ENCODE measurements at regions not wholly inside any gene's neighbourhood (a gene's known extent, or its start where the extent isn't known, plus 50 kb on each side); places are given as distances from the start of the nearest gene placed in this dataset.
"Not testable (repeated sequence)": the region's sequence is repeated elsewhere in the genome, so short reads cannot be mapped to it uniquely, and the experiment has no call there.

GRCh38 chr9:126057121-126057825, 269.4 kb upstream of the MVB12B start:
- no peak for DNase-seq

- no peak for DNase-seq
Observed at GRCh38 chr9:126058011-126058531, 268.6 kb upstream of the MVB12B start.

GRCh38 chr9:126058591-126058990, 268.0 kb upstream of the MVB12B start:
- DNase-seq = no peak

- no peak for DNase-seq
Observed at GRCh38 chr9:126061575-126061974, 265.1 kb upstream of the MVB12B start.

GRCh38 chr9:126062158-126062886, 264.3 kb upstream of the MVB12B start:
- no peak for DNase-seq

- DNase-seq = no peak
Observed at GRCh38 chr9:126063326-126063725, 263.3 kb upstream of the MVB12B start.

- no peak for DNase-seq
Observed at GRCh38 chr9:126066131-126066530, 260.5 kb upstream of the MVB12B start.

GRCh38 chr9:126067031-126067734, 259.4 kb upstream of the MVB12B start:
- DNase-seq = no peak

- DNase-seq = no peak
Observed at GRCh38 chr9:126068534-126069230, 257.9 kb upstream of the MVB12B start.

GRCh38 chr9:126069400-126069955, 257.2 kb upstream of the MVB12B start:
- peak; percentile 15 for DNase-seq

- DNase-seq = no peak
Observed at GRCh38 chr9:126070058-126070655, 256.5 kb upstream of the MVB12B start.

- no peak for DNase-seq
Observed at GRCh38 chr9:126071076-126071750, 255.4 kb upstream of the MVB12B start.

- not testable (repeated sequence) for DNase-seq
Observed at GRCh38 chr9:126077656-126078055, 249.0 kb upstream of the MVB12B start.

- no peak for DNase-seq
Observed at GRCh38 chr9:126080641-126081040, 246.0 kb upstream of the MVB12B start.

GRCh38 chr9:126081746-126082145, 244.9 kb upstream of the MVB12B start:
- DNase-seq = no peak

GRCh38 chr9:126084008-126084407, 242.6 kb upstream of the MVB12B start:
- no peak for DNase-seq

GRCh38 chr9:126084696-126085095, 241.9 kb upstream of the MVB12B start:
- no peak for DNase-seq

GRCh38 chr9:126085170-126085569, 241.5 kb upstream of the MVB12B start:
- DNase-seq = no peak

- no peak for DNase-seq
Observed at GRCh38 chr9:126088336-126088735, 238.3 kb upstream of the MVB12B start.

GRCh38 chr9:126089789-126090188, 236.8 kb upstream of the MVB12B start:
- DNase-seq = no peak

GRCh38 chr9:126093771-126094170, 232.9 kb upstream of the MVB12B start:
- DNase-seq = no peak
